Activated T-helper 2 cell treated with anti-CD3 and anti-CD28 coated beads, Interferon-gamma antibody, Interleukin-2, Interleukin-4, amounts not matched to agents 10 μg/mL and 5 μg/mL and 100 μg/mL, durations not matched to agents 14 hours and 24 hours and 36 hours (primary cell): ENCODE measurements at regions not wholly inside any gene's neighbourhood (a gene's known extent, or its start where the extent isn't known, plus 50 kb on each side); places are given as distances from the start of the nearest gene placed in this dataset.

Source experiments
- DNase-seq: peaks from one replicate; pipeline ENCODE4 v3.0.0; 2021; ENCODE audit warnings: low spot score
- H3K27ac Mint-ChIP-seq: one replicate; pipeline ENCODE4 v1.8.0; 2021; ENCODE audit warnings: mixed read lengths
- H3K27me3 Mint-ChIP-seq: one replicate; pipeline ENCODE4 v1.8.0; 2021; ENCODE audit warnings: low read depth, mixed read lengths
- H3K36me3 Mint-ChIP-seq: one replicate; pipeline ENCODE4 v1.8.0; 2021; ENCODE audit warnings: low read depth, mixed read lengths
- H3K4me1 Mint-ChIP-seq: one replicate; pipeline ENCODE4 v1.8.0; 2021; ENCODE audit warnings: low read depth, mixed read lengths
- H3K4me3 Mint-ChIP-seq: one replicate; pipeline ENCODE4 v1.8.0; 2021; ENCODE audit warnings: low read depth, mild to moderate bottlenecking, moderate library complexity, mixed read lengths
- H3K9me3 Mint-ChIP-seq: one replicate; pipeline ENCODE4 v1.8.0; 2021; ENCODE audit warnings: mixed read lengths
- intact Hi-C: fragments of 100-400 bp; cut with micrococcal nuclease; formaldehyde crosslinking; loops from one replicate; pipeline ENCODE4 v1.15.1; 2023

DNA sequence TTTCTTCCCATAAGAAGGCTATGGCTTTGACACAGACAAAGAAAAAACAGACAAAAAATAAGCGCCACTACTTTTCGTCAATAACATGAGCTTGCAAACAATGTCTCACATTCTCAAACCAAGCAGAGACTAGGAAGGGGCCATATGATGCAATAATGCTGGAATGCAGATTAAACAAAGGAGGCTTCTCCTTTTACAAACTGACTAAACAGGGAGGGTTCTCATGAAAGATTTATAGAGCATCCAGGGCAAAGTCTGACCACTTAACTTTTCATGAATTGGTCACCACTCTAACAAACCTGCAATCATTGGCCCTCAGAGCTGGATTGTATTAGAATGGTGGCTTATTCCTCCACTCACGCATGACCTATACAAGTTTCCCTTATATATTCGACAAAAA is 663.3 kb upstream of the CHAC2 start:
- H3K9me3 Mint-ChIP-seq = peaks cover 15% of the 10 kb centered on the region
- intact Hi-C loops = no loop called here
- H3K36me3 Mint-ChIP-seq = no peaks in the 10 kb centered on the region
- H3K4me1 Mint-ChIP-seq = no peaks in the 10 kb centered on the region
- no peak overlapping the region for H3K27ac Mint-ChIP-seq
- H3K27me3 Mint-ChIP-seq = no peaks in the 10 kb centered on the region
- no peak for DNase-seq
- no peak overlapping the region for H3K4me3 Mint-ChIP-seq

DNA sequence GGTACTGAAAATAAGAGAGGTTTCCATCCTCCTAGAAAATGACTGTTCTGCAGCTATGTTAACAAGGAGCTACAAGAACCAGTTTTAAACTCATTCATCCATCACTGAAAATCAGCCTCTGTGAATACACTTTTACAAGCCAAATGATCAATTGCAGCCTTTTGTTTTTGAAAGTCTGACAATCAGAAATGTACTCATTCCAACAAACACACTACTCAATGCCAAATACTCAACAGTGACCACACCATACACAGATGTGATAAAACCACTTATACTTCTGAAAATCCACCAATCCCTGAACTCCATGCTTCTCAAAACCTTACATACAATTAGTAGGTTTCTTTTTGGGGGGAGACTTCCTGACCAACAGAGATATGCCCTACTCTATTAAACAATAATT is 663.9 kb upstream of the CHAC2 start:
- no peaks in the 10 kb centered on the region for H3K27me3 Mint-ChIP-seq
- peaks cover 15% of the 10 kb centered on the region for H3K9me3 Mint-ChIP-seq
- H3K4me3 Mint-ChIP-seq = no peak overlapping the region
- no peaks in the 10 kb centered on the region for H3K36me3 Mint-ChIP-seq
- no peak overlapping the region for H3K27ac Mint-ChIP-seq
- no peak for DNase-seq
- intact Hi-C loops = no loop called here
- no peaks in the 10 kb centered on the region for H3K4me1 Mint-ChIP-seq

DNA sequence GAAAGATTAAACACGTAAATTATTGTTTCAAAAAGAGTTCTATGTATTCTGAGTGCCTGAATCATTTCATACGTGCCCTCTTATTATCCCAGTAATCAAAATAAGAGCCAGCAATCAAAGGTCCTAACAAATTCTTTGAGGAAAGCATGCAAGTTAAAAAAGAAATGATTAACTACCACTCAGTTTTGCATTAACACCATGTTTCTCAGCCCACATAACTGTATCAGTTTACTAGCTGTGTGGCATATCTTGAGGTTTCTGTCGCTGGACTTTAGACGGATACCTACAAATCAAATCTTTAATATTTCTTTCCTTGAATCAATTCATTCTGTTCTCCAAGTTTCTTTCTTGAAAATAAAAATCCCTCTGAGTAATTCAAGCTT is 668.9 kb upstream of the CHAC2 start:
- Mint-ChIP-seq H3K27me3 (no peaks in the 10 kb centered on the region), H3K36me3 (no peaks in the 10 kb centered on the region), H3K9me3 (no peaks in the 10 kb centered on the region), H3K4me1 (no peaks in the 10 kb centered on the region), H3K27ac (no peak overlapping the region), H3K4me3 (no peak overlapping the region)
- intact Hi-C loops = no loop called here
- no peak for DNase-seq

DNA sequence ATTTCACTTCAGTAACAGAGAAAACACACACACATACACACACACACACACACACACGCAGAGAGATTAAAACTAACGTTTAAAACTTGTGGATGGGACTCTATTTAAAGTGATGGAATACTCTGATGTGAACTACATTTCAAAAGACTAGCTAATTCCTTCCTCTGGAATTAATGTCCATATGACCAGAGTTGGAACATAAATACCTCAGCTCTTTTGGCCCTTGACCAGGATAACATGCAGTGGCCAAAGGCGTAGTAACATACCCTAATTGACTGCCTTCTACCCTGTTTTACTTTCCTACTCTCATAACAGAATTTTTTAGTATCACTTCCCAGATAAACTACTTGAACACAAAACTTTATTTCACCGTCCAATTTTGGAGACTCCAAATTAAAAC is 671.3 kb upstream of the CHAC2 start:
- intact Hi-C loops = no loop called here
- no peaks in the 10 kb centered on the region for H3K4me1 Mint-ChIP-seq
- H3K27ac Mint-ChIP-seq = no peak overlapping the region
- no peaks in the 10 kb centered on the region for H3K27me3 Mint-ChIP-seq
- no peak for DNase-seq
- H3K4me3 Mint-ChIP-seq = no peak overlapping the region
- no peaks in the 10 kb centered on the region for H3K36me3 Mint-ChIP-seq
- H3K9me3 Mint-ChIP-seq = no peaks in the 10 kb centered on the region

DNA sequence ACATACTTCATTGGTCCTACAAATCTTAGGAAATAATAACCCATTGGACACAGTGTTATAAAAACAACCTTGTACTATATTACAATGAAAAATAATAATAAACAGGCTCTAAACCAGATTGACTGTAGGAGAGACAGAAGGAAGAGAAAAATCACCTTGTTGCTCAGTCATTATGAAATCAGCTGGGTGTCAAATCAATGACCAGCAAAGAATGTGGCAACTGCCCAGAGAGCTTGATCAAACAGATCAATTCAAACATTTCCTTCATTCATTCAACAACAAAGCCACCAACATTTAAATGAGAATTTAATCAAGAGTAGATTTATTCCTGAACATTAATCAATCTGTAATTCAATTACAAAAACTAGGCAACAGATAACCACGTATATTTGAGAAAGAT is 671.9 kb upstream of the CHAC2 start:
- H3K27me3 Mint-ChIP-seq = no peaks in the 10 kb centered on the region
- DNase-seq = no peak
- H3K27ac Mint-ChIP-seq = no peak overlapping the region
- H3K4me1 Mint-ChIP-seq = no peaks in the 10 kb centered on the region
- intact Hi-C loops = no loop called here
- H3K9me3 Mint-ChIP-seq = no peaks in the 10 kb centered on the region
- no peaks in the 10 kb centered on the region for H3K36me3 Mint-ChIP-seq
- no peak overlapping the region for H3K4me3 Mint-ChIP-seq

DNA sequence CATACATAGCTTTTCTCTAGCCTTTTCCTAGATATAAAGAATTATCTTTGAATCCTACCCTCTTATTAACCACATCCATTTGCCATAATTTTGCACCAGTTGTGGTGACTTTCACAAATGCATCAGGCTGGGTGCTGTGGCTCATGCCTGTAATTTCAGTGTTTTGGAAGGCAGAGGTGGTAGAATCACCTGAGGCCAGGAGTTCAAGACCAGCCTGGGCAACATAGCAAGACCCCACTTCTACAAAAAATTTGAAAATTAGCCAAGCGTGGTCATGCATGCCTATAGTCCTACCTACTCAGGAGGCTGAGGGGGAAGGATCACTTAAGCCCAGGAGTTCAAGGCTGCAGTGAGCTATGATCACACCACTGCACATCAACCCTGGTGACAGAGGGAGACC is 672.4 kb upstream of the CHAC2 start:
- no peak for DNase-seq
- Mint-ChIP-seq H3K9me3 (no peaks in the 10 kb centered on the region), H3K4me3 (no peak overlapping the region), H3K36me3 (no peaks in the 10 kb centered on the region), H3K27ac (no peak overlapping the region), H3K27me3 (no peaks in the 10 kb centered on the region), H3K4me1 (no peaks in the 10 kb centered on the region)
- intact Hi-C loops = no loop called here

DNA sequence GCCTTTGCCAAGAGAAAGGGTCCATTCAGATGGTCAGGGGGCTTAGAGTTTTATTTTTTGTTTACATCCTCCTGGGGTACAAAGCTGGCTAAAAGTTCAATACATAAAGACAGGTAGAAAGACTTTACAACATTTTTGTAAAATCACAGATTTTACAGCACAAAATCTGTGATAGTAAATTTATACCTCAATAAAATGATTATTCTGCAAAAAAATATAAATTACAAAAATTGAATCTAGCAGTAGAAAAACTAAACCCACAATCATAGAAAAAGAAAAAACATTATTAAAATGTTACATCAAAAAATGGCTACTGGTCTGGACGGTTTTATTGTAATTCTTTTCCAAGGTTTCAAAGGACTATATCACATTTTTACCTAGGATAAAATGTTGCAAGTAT is 674.2 kb upstream of the CHAC2 start:
- no peaks in the 10 kb centered on the region for H3K4me1 Mint-ChIP-seq
- no peaks in the 10 kb centered on the region for H3K9me3 Mint-ChIP-seq
- H3K27ac Mint-ChIP-seq = no peak overlapping the region
- no peak overlapping the region for H3K4me3 Mint-ChIP-seq
- intact Hi-C loops = no loop called here
- H3K27me3 Mint-ChIP-seq = no peaks in the 10 kb centered on the region
- DNase-seq = no peak
- H3K36me3 Mint-ChIP-seq = no peaks in the 10 kb centered on the region

DNA sequence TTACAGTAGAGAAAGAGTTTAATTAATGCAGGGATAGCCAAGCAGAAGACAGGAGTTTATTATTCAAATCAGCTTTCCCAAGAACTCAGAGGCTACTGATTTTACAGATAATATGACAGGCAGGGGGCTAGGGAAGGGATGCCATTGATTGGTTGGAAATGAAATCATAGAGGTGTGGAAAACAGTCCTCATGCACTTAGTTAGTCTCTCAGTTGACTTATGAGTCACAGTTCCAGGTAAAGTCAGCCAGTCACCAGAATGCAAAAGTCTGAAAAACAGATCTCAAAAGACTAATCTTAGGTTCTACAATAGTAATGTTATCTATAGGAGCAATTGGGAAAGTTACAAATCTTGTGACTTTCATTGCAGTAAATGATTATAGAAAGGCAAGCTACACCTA is 676.4 kb upstream of the CHAC2 start:
- peaks cover 4% of the 10 kb centered on the region for H3K9me3 Mint-ChIP-seq
- no peak overlapping the region for H3K4me3 Mint-ChIP-seq
- no peaks in the 10 kb centered on the region for H3K36me3 Mint-ChIP-seq
- intact Hi-C loops = no loop called here
- no peaks in the 10 kb centered on the region for H3K4me1 Mint-ChIP-seq
- H3K27ac Mint-ChIP-seq = no peak overlapping the region
- no peaks in the 10 kb centered on the region for H3K27me3 Mint-ChIP-seq
- DNase-seq = no peak

DNA sequence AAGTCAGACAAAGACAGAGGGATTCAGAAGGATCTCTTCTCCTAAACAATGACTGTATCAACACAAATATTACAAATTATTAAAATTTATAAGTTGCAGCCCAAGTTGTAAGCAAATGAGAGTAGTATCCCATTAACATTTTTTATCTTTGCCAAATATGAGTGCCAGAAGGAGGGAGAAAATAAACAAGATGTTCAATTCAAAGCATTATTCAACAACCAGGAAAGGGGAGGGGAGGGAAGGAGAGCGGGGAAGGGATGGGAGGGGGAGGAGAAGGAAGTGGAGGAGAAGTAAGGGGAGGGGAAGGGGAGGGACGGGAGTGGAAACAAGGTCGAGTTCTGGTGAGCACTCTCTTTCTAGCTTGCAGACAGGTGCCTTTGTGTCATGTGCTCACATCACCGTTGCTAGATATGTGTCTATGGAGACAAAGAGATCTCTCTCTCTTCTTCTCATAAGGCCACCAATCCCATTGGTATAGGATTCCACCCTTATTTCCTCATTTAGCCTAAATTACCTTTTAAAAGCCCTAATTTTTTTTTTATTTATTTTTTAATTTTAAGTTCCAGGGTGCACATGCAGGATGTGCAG is 679.6 kb upstream of the CHAC2 start:
- Mint-ChIP-seq H3K27me3 (no peaks in the 10 kb centered on the region), H3K9me3 (peaks cover 8% of the 10 kb centered on the region), H3K36me3 (no peaks in the 10 kb centered on the region), H3K4me1 (no peaks in the 10 kb centered on the region), H3K27ac (no peak overlapping the region), H3K4me3 (no peak overlapping the region)
- intact Hi-C loops = no loop called here
- no peak for DNase-seq

DNA sequence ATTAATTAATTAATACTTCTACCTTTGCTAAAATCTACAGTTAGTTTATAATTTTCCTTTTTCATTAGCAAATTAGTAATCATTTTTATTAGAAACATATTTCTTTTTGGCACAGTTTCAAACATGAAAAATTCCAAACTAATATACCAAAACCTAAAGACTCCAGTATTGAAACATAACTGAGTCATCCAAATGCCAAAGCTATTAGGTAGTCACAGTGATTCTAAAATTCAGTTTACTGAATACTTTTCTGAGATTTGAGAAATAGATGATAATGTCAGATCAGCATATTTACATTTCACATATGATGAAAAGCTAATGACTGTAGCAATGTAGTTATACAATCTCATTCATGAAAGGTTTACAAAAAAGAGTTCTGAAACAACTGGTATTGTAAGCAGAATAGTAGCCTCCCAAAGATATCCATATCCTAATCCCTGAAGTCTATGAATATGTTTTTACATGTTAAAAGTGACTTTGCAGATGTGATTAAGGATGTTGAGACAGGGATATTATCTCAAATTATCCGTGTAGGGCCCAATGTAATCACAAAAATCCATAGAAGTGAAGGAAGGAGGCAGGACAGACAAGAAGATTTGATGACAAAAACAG is 680.2 kb upstream of the CHAC2 start:
- Mint-ChIP-seq H3K27ac (no peak overlapping the region), H3K36me3 (no peaks in the 10 kb centered on the region), H3K27me3 (no peaks in the 10 kb centered on the region), H3K4me1 (no peaks in the 10 kb centered on the region), H3K9me3 (peaks cover 8% of the 10 kb centered on the region), H3K4me3 (no peak overlapping the region)
- intact Hi-C loops = no loop called here
- DNase-seq = no peak

DNA sequence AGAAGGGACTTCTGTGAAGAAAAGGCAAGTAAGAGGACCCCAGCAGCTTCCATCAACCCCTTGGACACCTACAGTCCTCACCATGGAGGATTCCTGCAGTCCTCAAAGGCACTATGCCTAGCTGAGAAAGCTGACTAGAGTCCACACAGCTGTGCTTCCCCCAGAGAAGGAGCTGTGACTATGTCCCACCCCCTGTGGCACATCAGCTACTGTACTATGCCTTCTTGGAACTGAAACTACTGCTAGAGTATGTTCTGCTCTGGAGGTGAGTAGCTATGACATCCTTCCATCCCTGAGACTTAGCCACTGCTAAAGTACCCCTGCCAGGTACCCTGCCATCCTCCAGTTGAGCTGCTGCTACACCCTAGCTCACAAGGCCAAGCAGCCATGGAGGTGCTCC is 690.2 kb upstream of the CHAC2 start:
- Mint-ChIP-seq H3K4me1 (no peaks in the 10 kb centered on the region), H3K27me3 (no peaks in the 10 kb centered on the region), H3K27ac (no peak overlapping the region), H3K4me3 (no peak overlapping the region), H3K36me3 (no peaks in the 10 kb centered on the region), H3K9me3 (peaks cover 17% of the 10 kb centered on the region)
- intact Hi-C loops = no loop called here
- no peak for DNase-seq

DNA sequence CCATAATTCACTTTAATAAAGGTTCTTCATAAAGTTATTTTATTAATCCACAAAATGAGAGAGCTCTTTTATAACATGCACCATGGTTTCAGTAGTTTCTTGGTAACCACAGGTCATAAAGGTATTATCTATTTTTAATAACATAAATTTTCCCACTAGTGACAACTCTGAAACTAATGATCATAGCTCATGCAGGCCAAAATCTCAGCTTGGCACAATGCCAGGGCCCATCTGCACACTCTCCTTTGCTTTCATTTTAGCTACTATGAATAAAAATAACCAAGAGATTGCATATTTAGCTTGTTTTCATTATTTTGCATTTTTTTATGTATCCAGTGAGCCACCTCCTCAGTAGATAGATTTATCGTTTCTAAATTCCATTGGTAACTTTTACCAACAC is 691.8 kb upstream of the CHAC2 start:
- no peaks in the 10 kb centered on the region for H3K36me3 Mint-ChIP-seq
- intact Hi-C loops = no loop called here
- peaks cover 9% of the 10 kb centered on the region for H3K9me3 Mint-ChIP-seq
- no peak for DNase-seq
- no peak overlapping the region for H3K27ac Mint-ChIP-seq
- no peak overlapping the region for H3K4me3 Mint-ChIP-seq
- no peaks in the 10 kb centered on the region for H3K27me3 Mint-ChIP-seq
- H3K4me1 Mint-ChIP-seq = no peaks in the 10 kb centered on the region

DNA sequence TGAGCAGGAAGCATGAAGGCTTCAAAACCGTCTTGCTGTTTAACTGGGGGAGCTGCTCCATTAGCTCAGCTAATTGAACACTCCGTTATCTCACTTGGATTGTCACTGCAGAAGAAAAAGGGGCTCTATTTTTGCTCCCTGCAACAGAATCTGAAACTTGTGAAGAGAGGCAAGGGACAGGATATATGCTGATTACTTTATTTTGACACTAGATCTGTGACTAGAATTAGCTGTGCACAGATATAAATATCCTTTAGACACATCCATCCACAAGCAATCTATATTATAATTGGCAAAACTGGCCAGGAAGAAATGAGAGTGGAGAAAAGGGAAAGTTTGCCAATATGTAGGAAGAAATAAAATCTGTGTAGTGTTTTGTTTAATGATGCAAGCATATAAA is 700.1 kb upstream of the CHAC2 start:
- H3K27ac Mint-ChIP-seq = no peak overlapping the region
- H3K27me3 Mint-ChIP-seq = no peaks in the 10 kb centered on the region
- intact Hi-C loops = no loop called here
- H3K4me3 Mint-ChIP-seq = no peak overlapping the region
- H3K4me1 Mint-ChIP-seq = no peaks in the 10 kb centered on the region
- no peaks in the 10 kb centered on the region for H3K36me3 Mint-ChIP-seq
- DNase-seq = no peak
- H3K9me3 Mint-ChIP-seq = peaks cover under 1% of the 10 kb centered on the region

DNA sequence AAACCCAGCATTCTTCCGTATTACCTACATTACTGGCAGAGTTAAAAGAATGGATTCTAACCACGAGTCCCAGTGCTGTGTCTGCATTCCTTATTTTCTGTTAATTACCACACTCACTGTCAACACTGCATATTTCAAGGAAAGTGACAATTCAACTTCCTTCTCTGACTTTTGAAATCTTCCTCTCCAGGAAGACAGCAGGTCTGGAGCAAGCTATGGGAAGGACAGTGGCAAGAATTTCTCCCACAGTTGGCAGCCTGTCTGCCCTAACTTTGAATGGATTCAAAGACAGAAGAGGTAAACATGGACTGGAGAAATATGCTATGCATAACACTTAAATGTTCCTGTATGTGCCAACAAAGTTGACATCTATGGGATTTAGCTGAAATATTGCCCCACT is 700.5 kb upstream of the CHAC2 start:
- Mint-ChIP-seq H3K36me3 (no peaks in the 10 kb centered on the region), H3K4me1 (no peaks in the 10 kb centered on the region), H3K4me3 (no peak overlapping the region), H3K9me3 (peaks cover 4% of the 10 kb centered on the region), H3K27ac (no peak overlapping the region), H3K27me3 (no peaks in the 10 kb centered on the region)
- intact Hi-C loops = no loop called here
- DNase-seq = no peak
